GM12874 (cell line): ENCODE measurements at regions not wholly inside any gene's neighbourhood (a gene's known extent, or its start where the extent isn't known, plus 50 kb on each side); places are given as distances from the start of the nearest gene placed in this dataset.

ENCODE experiments used
- CTCF ChIP-seq: IDR thresholded peaks from 2 replicates; pipeline ENCODE4 v1.5.1; 2011; ENCODE audit warnings: low read depth, mild to moderate bottlenecking, control low read depth, low read length, moderate library complexity; ENCODE audit not compliant: insufficient read depth

- no peak for TF ChIP-seq CTCF
Measured at GRCh38 chr18:78414302-78414701, 565.3 kb upstream of the SALL3 start.

- no peak for TF ChIP-seq CTCF
Measured at GRCh38 chr18:78416853-78417252, 562.8 kb upstream of the SALL3 start.

GRCh38 chr18:78418379-78418778, 561.2 kb upstream of the SALL3 start:
- no peak for TF ChIP-seq CTCF

GRCh38 chr18:78419171-78419570, 560.4 kb upstream of the SALL3 start:
- no peak for TF ChIP-seq CTCF

GRCh38 chr18:78420116-78420515, 559.5 kb upstream of the SALL3 start:
- TF ChIP-seq CTCF, result no peak

GRCh38 chr18:78421392-78421791, 558.2 kb upstream of the SALL3 start:
- TF ChIP-seq CTCF, result no peak

GRCh38 chr18:78422336-78422735, 557.3 kb upstream of the SALL3 start:
- no peak for TF ChIP-seq CTCF

- TF ChIP-seq CTCF, result no peak
Measured at GRCh38 chr18:78423811-78424210, 555.8 kb upstream of the SALL3 start.
